PC-3 (cell line): ENCODE measurements at regions not wholly inside any gene's neighbourhood (a gene's known extent, or its start where the extent isn't known, plus 50 kb on each side); places are given as distances from the start of the nearest gene placed in this dataset.
A peak's percentile ranks its signal among the peaks of the same experiment; 100 is the strongest.

ENCODE experiments used
- EZH2 ChIP-seq: fragments of 300-600 bp; sonication (generic); IDR thresholded peaks from one replicate; pipeline ENCODE4 v1.6.1; 2017; ENCODE audit warnings: antibody characterized with exemption, mild to moderate bottlenecking, low read length; ENCODE audit not compliant: unreplicated experiment
- TF ChIP-seq, protein P1 (sequence below): fragments of 300-600 bp; sonication (generic); conservative IDR thresholded peaks from 2 replicates; pipeline ENCODE4 v1.5.1; 2017; ENCODE audit warnings: antibody characterized with exemption, low read depth, mild to moderate bottlenecking, low read length

DNA sequence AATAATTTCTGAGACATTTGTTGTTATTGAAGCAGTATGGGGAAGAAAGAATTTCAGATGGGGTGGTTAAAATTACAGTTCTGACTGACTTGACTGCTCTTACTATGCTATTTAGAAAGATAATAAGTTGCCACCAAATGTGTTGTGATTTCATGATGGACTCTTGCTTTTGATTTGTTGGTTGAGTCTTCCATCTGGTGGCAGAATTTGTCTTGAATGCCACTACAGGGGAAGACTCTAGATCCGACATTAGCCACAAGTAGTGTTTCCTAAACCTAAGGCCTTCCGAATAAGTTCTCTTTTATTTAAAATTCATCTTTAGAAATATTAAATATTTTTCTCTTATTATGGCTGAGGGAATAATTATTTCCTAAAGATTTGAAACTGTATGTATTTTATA lies 190.9 kb upstream of the ADGRL4 start:
- TF ChIP-seq, protein P1, sequence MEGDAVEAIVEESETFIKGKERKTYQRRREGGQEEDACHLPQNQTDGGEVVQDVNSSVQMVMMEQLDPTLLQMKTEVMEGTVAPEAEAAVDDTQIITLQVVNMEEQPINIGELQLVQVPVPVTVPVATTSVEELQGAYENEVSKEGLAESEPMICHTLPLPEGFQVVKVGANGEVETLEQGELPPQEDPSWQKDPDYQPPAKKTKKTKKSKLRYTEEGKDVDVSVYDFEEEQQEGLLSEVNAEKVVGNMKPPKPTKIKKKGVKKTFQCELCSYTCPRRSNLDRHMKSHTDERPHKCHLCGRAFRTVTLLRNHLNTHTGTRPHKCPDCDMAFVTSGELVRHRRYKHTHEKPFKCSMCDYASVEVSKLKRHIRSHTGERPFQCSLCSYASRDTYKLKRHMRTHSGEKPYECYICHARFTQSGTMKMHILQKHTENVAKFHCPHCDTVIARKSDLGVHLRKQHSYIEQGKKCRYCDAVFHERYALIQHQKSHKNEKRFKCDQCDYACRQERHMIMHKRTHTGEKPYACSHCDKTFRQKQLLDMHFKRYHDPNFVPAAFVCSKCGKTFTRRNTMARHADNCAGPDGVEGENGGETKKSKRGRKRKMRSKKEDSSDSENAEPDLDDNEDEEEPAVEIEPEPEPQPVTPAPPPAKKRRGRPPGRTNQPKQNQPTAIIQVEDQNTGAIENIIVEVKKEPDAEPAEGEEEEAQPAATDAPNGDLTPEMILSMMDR: peak; percentile 59
- TF ChIP-seq EZH2: no peak
